ENCODE measurements at regions not wholly inside any gene's neighbourhood (a gene's known extent, or its start where the extent isn't known, plus 50 kb on each side); places are given as distances from the start of the nearest gene placed in this dataset.

DNA sequence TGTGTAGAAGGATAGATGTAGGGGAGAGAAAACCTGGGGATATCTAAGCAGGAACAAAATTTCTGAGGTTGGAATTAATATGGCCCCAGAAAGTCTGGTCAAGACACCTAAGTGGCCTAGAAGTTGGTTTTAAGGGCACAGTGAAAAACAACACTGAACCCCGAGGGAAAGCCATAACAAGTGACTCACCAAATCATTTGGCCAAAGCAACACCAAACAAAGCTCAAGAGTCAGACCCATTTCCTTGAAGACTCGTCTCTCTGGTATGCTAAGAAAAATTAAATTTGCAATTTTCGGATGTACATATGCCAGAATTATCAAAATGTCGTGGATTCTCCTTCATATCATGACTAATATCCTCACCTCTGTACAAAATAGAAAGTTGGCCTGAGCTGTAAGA is 162.9 kb downstream of the SMIM20 start:
- Histone ChIP-seq H2BK120ac (ENCODE audit: insufficient read depth, low read length, poor library complexity) (no peak overlapping the region), H4K12ac (ENCODE audit: low read depth, low read length) (no peak overlapping the region), H2AK5ac (ENCODE audit: low read length) (no peak overlapping the region), H3K4ac (ENCODE audit: low read depth, low read length) (no peak overlapping the region), H3K36me3 (ENCODE audit: control insufficient read depth in 1 of 2, insufficient read depth in 2 of 2, low read length in 2 of 2) (no peaks in the 10 kb centered on the region), H3K18ac (ENCODE audit: low read length) (no peak overlapping the region), H3K4me3 (ENCODE audit: low read depth, low read length) (no peak overlapping the region), H2BK5ac (ENCODE audit: low read depth, low read length, poor library complexity) (no peak overlapping the region), H2AFZ (ENCODE audit: insufficient read depth, low read length, poor library complexity) (no peak overlapping the region), H4K8ac (ENCODE audit: low read depth, low read length) (no peak overlapping the region), H3K27ac (ENCODE audit: low read depth, low read length) (no peak overlapping the region), H3K23ac (ENCODE audit: low read length) (no peak overlapping the region), H3K79me1 (ENCODE audit: low read length) (no peaks in the 10 kb centered on the region), H4K91ac (ENCODE audit: low read depth, low read length) (no peak overlapping the region), H3K9me3 (ENCODE audit: insufficient read depth, low read depth, low read length) (no peaks in the 10 kb centered on the region), H3K9ac (ENCODE audit: low read length) (no peak overlapping the region), H3K27me3 (ENCODE audit: insufficient read depth, low read length) (no peaks in the 10 kb centered on the region), H2BK12ac (ENCODE audit: low read length) (no peak overlapping the region), H3K4me2 (ENCODE audit: low read length) (no peak overlapping the region), H3K14ac (ENCODE audit: low read length) (no peak overlapping the region), H3K79me2 (ENCODE audit: control insufficient read depth, insufficient read depth, low read length, poor library complexity) (no peaks in the 10 kb centered on the region), H3K4me1 (ENCODE audit: control insufficient read depth in 1 of 2, insufficient read depth in 2 of 2, low read length in 2 of 2) (no peaks in the 10 kb centered on the region)
- WGBS (ENCODE audit: extremely low coverage, insufficient coverage, insufficient read length): no CpG with 5 or more reads among the region's 4 CpGs
- DNase-seq: no peak

DNA sequence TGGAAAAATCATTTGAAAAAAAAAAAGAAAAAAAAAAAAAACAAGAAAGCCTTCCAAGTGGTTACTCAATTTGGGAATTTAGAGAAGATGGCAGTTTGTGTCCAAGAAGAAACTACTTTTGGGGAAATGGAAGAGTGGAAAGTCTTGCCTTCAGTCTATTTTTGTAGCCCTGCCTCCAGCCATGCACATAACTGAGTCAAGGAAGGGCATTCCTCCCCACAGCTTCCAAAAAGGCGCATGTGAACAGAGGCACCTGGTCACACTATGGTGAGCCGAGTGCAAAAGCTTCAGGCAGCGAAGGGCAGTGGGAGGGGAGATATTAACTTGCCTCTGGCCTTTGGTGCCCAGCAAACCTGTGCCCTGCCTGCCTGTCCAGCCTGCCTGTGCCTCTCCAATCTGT is 163.7 kb downstream of the SMIM20 start:
- Histone ChIP-seq H3K14ac (ENCODE audit: low read length) (no peak overlapping the region), H3K27me3 (ENCODE audit: insufficient read depth, low read length) (no peaks in the 10 kb centered on the region), H3K9ac (ENCODE audit: low read length) (no peak overlapping the region), H3K79me1 (ENCODE audit: low read length) (no peaks in the 10 kb centered on the region), H3K4me2 (ENCODE audit: low read length) (no peak overlapping the region), H3K79me2 (ENCODE audit: control insufficient read depth, insufficient read depth, low read length, poor library complexity) (no peaks in the 10 kb centered on the region), H4K91ac (ENCODE audit: low read depth, low read length) (no peak overlapping the region), H2BK12ac (ENCODE audit: low read length) (no peak overlapping the region), H2AFZ (ENCODE audit: insufficient read depth, low read length, poor library complexity) (no peak overlapping the region), H3K9me3 (ENCODE audit: insufficient read depth, low read depth, low read length) (no peaks in the 10 kb centered on the region), H3K18ac (ENCODE audit: low read length) (no peak overlapping the region), H3K4ac (ENCODE audit: low read depth, low read length) (no peak overlapping the region), H4K8ac (ENCODE audit: low read depth, low read length) (no peak overlapping the region), H2AK5ac (ENCODE audit: low read length) (no peak overlapping the region), H3K4me1 (ENCODE audit: control insufficient read depth in 1 of 2, insufficient read depth in 2 of 2, low read length in 2 of 2) (no peaks in the 10 kb centered on the region), H3K23ac (ENCODE audit: low read length) (no peak overlapping the region), H3K36me3 (ENCODE audit: control insufficient read depth in 1 of 2, insufficient read depth in 2 of 2, low read length in 2 of 2) (no peaks in the 10 kb centered on the region), H3K4me3 (ENCODE audit: low read depth, low read length) (no peak overlapping the region), H2BK5ac (ENCODE audit: low read depth, low read length, poor library complexity) (no peak overlapping the region), H3K27ac (ENCODE audit: low read depth, low read length) (no peak overlapping the region), H2BK120ac (ENCODE audit: insufficient read depth, low read length, poor library complexity) (no peak overlapping the region), H4K12ac (ENCODE audit: low read depth, low read length) (no peak overlapping the region)
- DNase-seq: no peak
- WGBS (ENCODE audit: extremely low coverage, insufficient coverage, insufficient read length): no CpG with 5 or more reads among the region's 3 CpGs

DNA sequence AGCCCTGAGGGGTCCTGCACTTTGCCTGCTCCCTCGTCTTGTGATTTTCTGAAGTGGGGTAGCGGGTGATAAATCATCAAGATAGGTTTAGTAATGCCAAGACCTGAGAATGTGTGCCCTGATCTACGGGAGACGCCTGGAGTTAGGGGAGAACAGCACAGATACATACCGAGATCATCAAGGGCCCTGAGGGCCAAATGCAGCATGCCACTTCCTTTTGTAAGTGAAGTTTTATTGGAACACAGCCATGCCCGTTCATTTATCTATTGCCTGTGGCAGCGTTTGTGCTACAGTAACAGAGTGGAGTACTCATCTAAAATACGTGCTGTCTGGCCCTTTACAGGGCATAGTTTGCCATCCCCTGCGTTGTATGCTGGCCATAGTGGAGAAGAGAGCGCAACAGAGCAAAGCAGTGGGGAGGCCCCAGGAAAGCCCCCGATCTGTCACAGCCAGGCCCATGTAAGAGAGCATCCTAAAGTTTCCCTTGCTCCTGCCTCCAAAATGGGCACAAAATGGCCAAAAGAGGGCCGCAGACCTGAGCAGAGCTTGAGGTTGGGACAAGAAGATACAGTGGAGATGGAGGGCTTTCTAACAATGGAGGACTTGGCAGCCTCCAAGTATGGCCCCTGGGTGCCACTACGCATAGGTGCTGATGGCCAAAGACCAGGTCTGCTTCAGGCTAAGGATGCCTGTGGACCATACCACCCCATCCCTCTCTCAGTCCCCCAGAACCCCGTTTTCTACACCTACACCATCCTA is 167.0 kb downstream of the SMIM20 start:
- Histone ChIP-seq H2AK5ac (ENCODE audit: low read length) (no peak overlapping the region), H3K79me1 (ENCODE audit: low read length) (peaks cover 11% of the 10 kb centered on the region), H3K9ac (ENCODE audit: low read length) (no peak overlapping the region), H3K4ac (ENCODE audit: low read depth, low read length) (no peak overlapping the region), H3K14ac (ENCODE audit: low read length) (no peak overlapping the region), H2BK5ac (ENCODE audit: low read depth, low read length, poor library complexity) (no peak overlapping the region), H2AFZ (ENCODE audit: insufficient read depth, low read length, poor library complexity) (no peak overlapping the region), H2BK12ac (ENCODE audit: low read length) (no peak overlapping the region), H3K27ac (ENCODE audit: low read depth, low read length) (no peak overlapping the region), H4K8ac (ENCODE audit: low read depth, low read length) (no peak overlapping the region), H2BK120ac (ENCODE audit: insufficient read depth, low read length, poor library complexity) (no peak overlapping the region), H3K79me2 (ENCODE audit: control insufficient read depth, insufficient read depth, low read length, poor library complexity) (peaks cover 2% of the 10 kb centered on the region), H3K18ac (ENCODE audit: low read length) (no peak overlapping the region), H3K27me3 (ENCODE audit: insufficient read depth, low read length) (no peaks in the 10 kb centered on the region), H3K4me2 (ENCODE audit: low read length) (no peak overlapping the region), H3K4me1 (ENCODE audit: control insufficient read depth in 1 of 2, insufficient read depth in 2 of 2, low read length in 2 of 2) (peaks cover 16 to 24% of the 10 kb centered on the region in 2 experiments), H3K23ac (ENCODE audit: low read length) (no peak overlapping the region), H3K9me3 (ENCODE audit: insufficient read depth, low read depth, low read length) (no peaks in the 10 kb centered on the region), H4K91ac (ENCODE audit: low read depth, low read length) (no peak overlapping the region), H3K36me3 (ENCODE audit: control insufficient read depth in 1 of 2, insufficient read depth in 2 of 2, low read length in 2 of 2) (no peaks in the 10 kb centered on the region), H4K12ac (ENCODE audit: low read depth, low read length) (no peak overlapping the region), H3K4me3 (ENCODE audit: low read depth, low read length) (no peak overlapping the region)
- no CpG with 5 or more reads among the region's 14 CpGs for WGBS (ENCODE audit: extremely low coverage, insufficient coverage, insufficient read length)
- DNase-seq: no peak

DNA sequence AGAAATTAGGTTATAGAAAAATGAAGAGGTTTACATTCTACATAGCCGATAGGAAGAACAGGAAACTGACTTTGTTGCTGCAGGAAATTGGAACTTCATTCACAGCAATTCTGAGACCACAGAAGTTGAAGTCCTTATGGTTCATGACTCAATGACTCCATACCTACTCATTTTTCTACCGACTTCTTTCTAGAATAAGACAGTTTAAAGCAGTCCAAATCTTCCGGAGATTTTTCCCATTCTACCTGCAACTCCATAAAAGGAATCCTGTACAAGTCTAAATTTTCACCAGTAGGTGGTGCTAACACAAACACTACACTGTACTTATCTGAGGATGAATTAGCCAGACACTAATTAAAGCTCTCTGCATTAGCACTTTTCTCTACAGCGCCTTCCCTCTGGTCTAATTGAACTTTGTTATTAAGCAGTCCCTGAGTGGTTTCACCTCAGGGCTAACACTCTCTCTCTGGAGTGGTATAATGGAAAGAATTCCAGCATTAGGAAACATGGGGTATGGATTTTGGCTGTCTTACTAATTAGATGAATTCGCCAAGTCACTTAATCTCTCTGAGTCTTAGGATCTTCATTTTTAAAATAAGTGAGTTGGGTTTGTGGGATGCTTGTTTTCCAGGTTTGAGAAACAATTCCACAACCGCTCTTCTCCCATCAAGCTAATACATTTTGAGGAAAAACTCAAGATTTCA is 167.9 kb downstream of the SMIM20 start:
- H4K91ac ChIP-seq (ENCODE audit: low read depth, low read length): no peak overlapping the region
- H4K8ac ChIP-seq (ENCODE audit: low read depth, low read length): no peak overlapping the region
- no peak overlapping the region for H3K4me2 ChIP-seq (ENCODE audit: low read length)
- no peaks in the 10 kb centered on the region for H3K9me3 ChIP-seq (ENCODE audit: insufficient read depth, low read depth, low read length)
- no peaks in the 10 kb centered on the region for H3K27me3 ChIP-seq (ENCODE audit: insufficient read depth, low read length)
- WGBS (ENCODE audit: extremely low coverage, insufficient coverage, insufficient read length): no CpG with 5 or more reads among the region's 6 CpGs
- H3K4me3 ChIP-seq (ENCODE audit: low read depth, low read length): no peak overlapping the region
- H2BK12ac ChIP-seq (ENCODE audit: low read length): no peak overlapping the region
- no peak overlapping the region for H3K14ac ChIP-seq (ENCODE audit: low read length)
- H3K79me1 ChIP-seq (ENCODE audit: low read length): peaks cover 14% of the 10 kb centered on the region
- no peak overlapping the region for H3K27ac ChIP-seq (ENCODE audit: low read depth, low read length)
- no peak overlapping the region for H3K4ac ChIP-seq (ENCODE audit: low read depth, low read length)
- H3K23ac ChIP-seq (ENCODE audit: low read length): no peak overlapping the region
- no peak overlapping the region for H4K12ac ChIP-seq (ENCODE audit: low read depth, low read length)
- H3K79me2 ChIP-seq (ENCODE audit: control insufficient read depth, insufficient read depth, low read length, poor library complexity): peaks cover 2% of the 10 kb centered on the region
- no peak overlapping the region for H2AFZ ChIP-seq (ENCODE audit: insufficient read depth, low read length, poor library complexity)
- no peak overlapping the region for H3K9ac ChIP-seq (ENCODE audit: low read length)
- no peak overlapping the region for H2BK5ac ChIP-seq (ENCODE audit: low read depth, low read length, poor library complexity)
- no peak overlapping the region for H3K18ac ChIP-seq (ENCODE audit: low read length)
- peak in 1 of 2 donors; percentile 81 for DNase-seq
- no peak overlapping the region for H2BK120ac ChIP-seq (ENCODE audit: insufficient read depth, low read length, poor library complexity)
- no peak overlapping the region for H2AK5ac ChIP-seq (ENCODE audit: low read length)
- H3K36me3 ChIP-seq (ENCODE audit: control insufficient read depth in 1 of 2, insufficient read depth in 2 of 2, low read length in 2 of 2): no peaks in the 10 kb centered on the region
- peaks cover 20 to 27% of the 10 kb centered on the region in 2 experiments for H3K4me1 ChIP-seq (ENCODE audit: control insufficient read depth in 1 of 2, insufficient read depth in 2 of 2, low read length in 2 of 2)
